ENCODE measurements at regions not wholly inside any gene's neighbourhood (a gene's known extent, or its start where the extent isn't known, plus 50 kb on each side); places are given as distances from the start of the nearest gene placed in this dataset.

DNA sequence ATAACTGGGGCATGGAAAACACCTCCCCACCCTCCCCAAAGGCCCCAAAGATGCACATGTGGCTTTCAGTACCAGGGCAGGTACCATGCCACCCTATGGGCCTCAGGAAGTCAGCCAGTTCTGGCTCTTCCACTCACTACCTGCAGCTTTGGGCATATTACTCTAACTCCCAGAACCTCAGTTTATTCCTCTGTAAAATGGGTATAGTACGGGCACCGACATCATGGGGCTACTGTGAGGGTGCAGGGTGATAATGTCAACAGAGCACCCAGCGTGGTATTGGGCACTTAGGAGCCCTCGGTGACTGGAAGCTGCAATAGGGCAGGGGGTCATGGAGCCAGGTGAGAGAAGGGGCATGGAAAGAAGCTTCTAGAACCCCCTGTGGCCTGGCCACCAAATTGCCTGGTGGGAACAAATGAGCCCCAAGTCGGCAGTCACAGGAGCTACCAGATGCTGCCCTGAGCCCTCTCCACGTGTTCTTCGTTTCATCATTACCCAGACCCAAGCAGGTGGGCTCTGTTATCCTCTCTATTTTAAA lies 512.1 kb downstream of the SHQ1 start (continued):
- TF ChIP-seq, protein P1, sequence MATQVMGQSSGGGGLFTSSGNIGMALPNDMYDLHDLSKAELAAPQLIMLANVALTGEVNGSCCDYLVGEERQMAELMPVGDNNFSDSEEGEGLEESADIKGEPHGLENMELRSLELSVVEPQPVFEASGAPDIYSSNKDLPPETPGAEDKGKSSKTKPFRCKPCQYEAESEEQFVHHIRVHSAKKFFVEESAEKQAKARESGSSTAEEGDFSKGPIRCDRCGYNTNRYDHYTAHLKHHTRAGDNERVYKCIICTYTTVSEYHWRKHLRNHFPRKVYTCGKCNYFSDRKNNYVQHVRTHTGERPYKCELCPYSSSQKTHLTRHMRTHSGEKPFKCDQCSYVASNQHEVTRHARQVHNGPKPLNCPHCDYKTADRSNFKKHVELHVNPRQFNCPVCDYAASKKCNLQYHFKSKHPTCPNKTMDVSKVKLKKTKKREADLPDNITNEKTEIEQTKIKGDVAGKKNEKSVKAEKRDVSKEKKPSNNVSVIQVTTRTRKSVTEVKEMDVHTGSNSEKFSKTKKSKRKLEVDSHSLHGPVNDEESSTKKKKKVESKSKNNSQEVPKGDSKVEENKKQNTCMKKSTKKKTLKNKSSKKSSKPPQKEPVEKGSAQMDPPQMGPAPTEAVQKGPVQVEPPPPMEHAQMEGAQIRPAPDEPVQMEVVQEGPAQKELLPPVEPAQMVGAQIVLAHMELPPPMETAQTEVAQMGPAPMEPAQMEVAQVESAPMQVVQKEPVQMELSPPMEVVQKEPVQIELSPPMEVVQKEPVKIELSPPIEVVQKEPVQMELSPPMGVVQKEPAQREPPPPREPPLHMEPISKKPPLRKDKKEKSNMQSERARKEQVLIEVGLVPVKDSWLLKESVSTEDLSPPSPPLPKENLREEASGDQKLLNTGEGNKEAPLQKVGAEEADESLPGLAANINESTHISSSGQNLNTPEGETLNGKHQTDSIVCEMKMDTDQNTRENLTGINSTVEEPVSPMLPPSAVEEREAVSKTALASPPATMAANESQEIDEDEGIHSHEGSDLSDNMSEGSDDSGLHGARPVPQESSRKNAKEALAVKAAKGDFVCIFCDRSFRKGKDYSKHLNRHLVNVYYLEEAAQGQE (IDR thresholded peaks at IDR 0.05) = no peak
- TF ChIP-seq CHD2 (IDR thresholded peaks at IDR 0.05; ENCODE audit: low read length, partially characterized antibody) (no peak), MAZ (IDR thresholded peaks at IDR 0.05; ENCODE audit: borderline replicate concordance, low read depth, low read length) (no peak), SREBF2 (IDR thresholded peaks at IDR 0.05) (no peak), MAFK (IDR thresholded peaks at IDR 0.05; ENCODE audit: partially characterized antibody) (no peak)
- TF ChIP-seq, protein P2, sequence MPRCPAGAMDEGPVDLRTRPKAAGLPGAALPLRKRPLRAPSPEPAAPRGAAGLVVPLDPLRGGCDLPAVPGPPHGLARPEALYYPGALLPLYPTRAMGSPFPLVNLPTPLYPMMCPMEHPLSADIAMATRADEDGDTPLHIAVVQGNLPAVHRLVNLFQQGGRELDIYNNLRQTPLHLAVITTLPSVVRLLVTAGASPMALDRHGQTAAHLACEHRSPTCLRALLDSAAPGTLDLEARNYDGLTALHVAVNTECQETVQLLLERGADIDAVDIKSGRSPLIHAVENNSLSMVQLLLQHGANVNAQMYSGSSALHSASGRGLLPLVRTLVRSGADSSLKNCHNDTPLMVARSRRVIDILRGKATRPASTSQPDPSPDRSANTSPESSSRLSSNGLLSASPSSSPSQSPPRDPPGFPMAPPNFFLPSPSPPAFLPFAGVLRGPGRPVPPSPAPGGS (IDR thresholded peaks at IDR 0.05) = no peak

DNA sequence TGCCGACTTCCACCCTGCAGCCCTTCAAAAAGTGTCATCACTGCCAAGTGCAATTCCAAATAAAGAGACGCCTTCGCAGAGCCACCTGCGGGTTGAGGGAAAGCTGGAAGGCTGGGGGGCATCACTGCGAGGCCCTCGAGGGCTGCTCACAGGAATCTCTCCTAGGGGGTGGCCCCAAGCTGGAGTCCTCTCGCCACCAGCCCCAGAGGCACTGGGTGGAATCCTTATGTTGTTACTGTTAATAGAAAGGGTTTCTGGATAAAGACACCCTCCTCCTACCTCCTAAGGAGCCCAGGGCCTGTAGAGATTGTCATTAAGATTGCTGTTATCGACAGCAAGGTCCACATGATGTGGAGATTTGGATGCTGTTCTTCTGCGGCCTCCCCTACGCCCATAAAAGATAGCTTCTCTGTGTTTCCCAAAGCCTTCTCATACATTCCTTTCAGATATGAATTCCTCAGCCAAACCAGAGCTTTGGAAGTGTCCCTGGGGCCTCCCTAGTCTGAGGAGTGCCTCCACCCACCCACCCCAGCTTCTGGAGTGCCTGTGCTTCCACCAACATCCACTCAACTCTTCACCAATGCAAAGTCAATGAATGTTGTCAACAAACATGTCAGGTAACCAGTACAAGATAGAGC lies 512.7 kb downstream of the SHQ1 start:
- Histone ChIP-seq H3K4me1 (peaks cover 16% of the 10 kb centered on the region; the same call in 2 of the 3 replicates), H3K4me3 (no peak overlapping the region), H3K9me3 (peaks cover 5% of the 10 kb centered on the region; the same call in 1 of the 3 replicates), H3K4me2 (no peak overlapping the region), H3K27ac (no peak overlapping the region; a peak in 1 of 6 replicates)
- no peak for DNase-seq (ENCODE audit: low read depth in 1 of 2, low spot score in 1 of 2)
- TF ChIP-seq MAFK (IDR thresholded peaks at IDR 0.05; ENCODE audit: partially characterized antibody) (no peak), TFCP2L1 (CRISPR knock-in tag; IDR thresholded peaks at IDR 0.05) (no peak)
- TF ChIP-seq, protein P1 (IDR thresholded peaks at IDR 0.05) = no peak
- WGBS (ENCODE audit: missing lambda C conversion rate) = 91% methylated on average over 10 of the region's 10 CpGs
- no peak for ATAC-seq
- no peak for FAIRE-seq
- ChIA-PET POLR2A (no interaction called here), CTCF (no interaction called here)

DNA sequence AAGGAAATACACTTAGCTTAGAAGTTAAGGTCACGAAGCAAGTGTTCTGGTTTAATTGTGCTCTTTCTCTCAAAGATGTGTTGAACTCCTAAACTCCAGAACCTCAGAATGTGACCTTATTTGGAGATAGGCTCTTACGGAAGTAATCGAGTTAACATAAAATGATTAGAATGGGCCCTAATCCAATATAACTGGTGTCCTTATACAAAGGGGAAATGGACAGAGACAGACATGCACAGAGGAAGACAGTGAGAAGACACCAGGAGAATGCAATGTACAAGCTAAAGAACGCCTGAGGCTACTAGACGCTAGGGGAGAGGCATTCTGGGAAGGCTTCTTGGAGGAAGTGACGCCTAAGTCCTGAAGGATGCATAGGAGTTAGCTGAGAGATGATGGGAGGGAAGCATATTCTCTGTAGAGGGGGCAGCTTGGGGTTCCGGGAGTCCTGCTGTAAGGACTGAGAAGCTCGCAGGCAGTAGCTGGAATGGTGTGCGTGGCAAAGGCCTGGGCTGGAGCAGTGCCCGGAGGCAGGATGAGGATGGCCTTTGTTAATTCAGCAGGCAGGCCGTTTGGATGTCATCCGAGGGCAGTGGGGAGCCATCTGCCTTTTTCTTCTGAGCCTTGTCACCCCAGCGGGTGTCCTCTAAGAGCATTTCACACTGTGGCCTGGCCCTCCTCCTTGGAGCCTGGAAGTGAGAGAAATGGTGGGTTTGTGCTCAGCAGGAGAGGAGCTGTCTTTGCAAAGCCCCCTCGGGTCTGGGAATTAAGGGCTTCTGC lies 513.4 kb downstream of the SHQ1 start:
- FAIRE-seq (no peak), ATAC-seq (no peak), DNase-seq (ENCODE audit: low read depth in 1 of 2, low spot score in 1 of 2) (no peak)
- ChIA-PET CTCF (interaction anchor here (0.7 kb wide), 1 partner anchor 78 kb away, joined by 3 read pairs; no protein-coding TSS in a partner anchor), POLR2A (interaction anchor here (0.6 kb wide), 1 partner anchor 8 kb away, joined by 4 read pairs; no protein-coding TSS in a partner anchor)
- no peak overlapping the region for H3K4me2 ChIP-seq
- TF ChIP-seq CBX8 (IDR thresholded peaks at IDR 0.05) = no peak
- TF ChIP-seq ZFP36 (IDR thresholded peaks at IDR 0.05; ENCODE audit: borderline replicate concordance, partially characterized antibody) = peak; percentile 63
- H3K9me3 ChIP-seq = peaks cover 5% of the 10 kb centered on the region; the same call in 1 of the 3 replicates
- peaks cover 16% of the 10 kb centered on the region; the same call in 2 of the 3 replicates for H3K4me1 ChIP-seq
- H3K27ac ChIP-seq = no peak overlapping the region
- 80% methylated on average over 14 of the region's 14 CpGs for WGBS (ENCODE audit: missing lambda C conversion rate)
- no peak overlapping the region for H3K4me3 ChIP-seq
